GF-D8 (cell line): ENCODE measurements at regions not wholly inside any gene's neighbourhood (a gene's known extent, or its start where the extent isn't known, plus 50 kb on each side); places are given as distances from the start of the nearest gene placed in this dataset.

Experiments
- DNase-seq: peaks from one replicate; lab custom pipeline; 2025; lab: John Stamatoyannopoulos, UW

- DNase-seq: no peak
These were observed 52.1 kb downstream of the MPP7 start for GRCh38 chr10:28250782-28251181.

GRCh38 chr10:28250358-28250757, 52.5 kb downstream of the MPP7 start:
- no peak for DNase-seq

- no peak for DNase-seq
These were observed 53.4 kb downstream of the MPP7 start for GRCh38 chr10:28249512-28249911.

- DNase-seq: peak; percentile 43
These were observed 54.8 kb downstream of the MPP7 start for GRCh38 chr10:28248092-28248491.

- DNase-seq: no peak
These were observed 56.8 kb downstream of the MPP7 start for GRCh38 chr10:28246023-28246422.

GRCh38 chr10:28243923-28244322, 58.9 kb downstream of the MPP7 start:
- DNase-seq: no peak

- no peak for DNase-seq
These were observed 60.2 kb downstream of the MPP7 start for GRCh38 chr10:28242555-28243204.

- no peak for DNase-seq
These were observed 61.0 kb downstream of the MPP7 start for GRCh38 chr10:28241741-28242399.

- DNase-seq: no peak
These were observed 62.5 kb downstream of the MPP7 start for GRCh38 chr10:28240400-28240799.

- no peak for DNase-seq
These were observed 66.3 kb downstream of the MPP7 start for GRCh38 chr10:28236591-28236990.

GRCh38 chr10:28220811-28221210, 82.1 kb downstream of the MPP7 start:
- DNase-seq: no peak

- DNase-seq: no peak
These were observed 83.6 kb downstream of the MPP7 start for GRCh38 chr10:28219251-28219650.

GRCh38 chr10:28217848-28218247, 85.0 kb downstream of the MPP7 start:
- DNase-seq: no peak

- DNase-seq: no peak
These were observed 86.9 kb downstream of the MPP7 start for GRCh38 chr10:28215930-28216329.

GRCh38 chr10:28214219-28214618, 88.6 kb downstream of the MPP7 start:
- no peak for DNase-seq

- no peak for DNase-seq
These were observed 91.1 kb downstream of the MPP7 start for GRCh38 chr10:28211759-28212158.

GRCh38 chr10:28207799-28208198, 95.1 kb downstream of the MPP7 start:
- DNase-seq: no peak

- DNase-seq: no peak
These were observed 99.9 kb downstream of the MPP7 start for GRCh38 chr10:28202941-28203352.

- DNase-seq: no peak
These were observed 101.2 kb downstream of the MPP7 start for GRCh38 chr10:28201410-28202400.

- no peak for DNase-seq
These were observed 102.1 kb downstream of the MPP7 start for GRCh38 chr10:28200775-28201174.

GRCh38 chr10:28199941-28200340, 102.9 kb downstream of the MPP7 start:
- no peak for DNase-seq

- DNase-seq: no peak
These were observed 112.7 kb downstream of the MPP7 start for GRCh38 chr10:28190196-28190595.

GRCh38 chr10:28188526-28188925, 114.3 kb downstream of the MPP7 start:
- DNase-seq: no peak
